Neural crest cell (in vitro differentiated cells): ENCODE measurements at regions not wholly inside any gene's neighbourhood (a gene's known extent, or its start where the extent isn't known, plus 50 kb on each side); places are given as distances from the start of the nearest gene placed in this dataset.

Experiments
- DNase-seq: peaks from one replicate; pipeline ENCODE4 v3.0.0; 2021; ENCODE audit warnings: low read depth, mixed read lengths, low spot score
- H3K27ac Mint-ChIP-seq: one replicate; pipeline ENCODE4 v1.8.0; 2021; ENCODE audit warnings: mild to moderate bottlenecking, mixed read lengths; ENCODE audit not compliant: unreplicated experiment
- H3K27me3 Mint-ChIP-seq: 2 replicates; pipeline ENCODE4 v1.8.0; 2021; ENCODE audit warnings: low read depth, mild to moderate bottlenecking, mixed read lengths
- H3K36me3 Mint-ChIP-seq: 2 replicates; pipeline ENCODE4 v1.8.0; 2021; ENCODE audit warnings: low read depth, mild to moderate bottlenecking, mixed read lengths
- H3K4me1 Mint-ChIP-seq: 2 replicates; pipeline ENCODE4 v1.8.0; 2021; ENCODE audit warnings: mixed read lengths
- H3K4me3 Mint-ChIP-seq: one replicate; pipeline ENCODE4 v1.8.0; 2021; ENCODE audit warnings: mild to moderate bottlenecking, mixed read lengths
- H3K9me3 Mint-ChIP-seq: 2 replicates; pipeline ENCODE4 v1.8.0; 2021; ENCODE audit warnings: mixed read lengths
- CTCF ChIP-seq: fragments of 200-600 bp; sonication (generic); conservative IDR thresholded peaks from 2 replicates; pipeline ENCODE4 v1.5.0; 2021; ENCODE audit warnings: antibody characterized with exemption, mild to moderate bottlenecking

GRCh38 chr5:135713161-135713915 lies 121.1 kb upstream of the SLC25A48 start:
- Mint-ChIP-seq H3K36me3 (no peaks in the 10 kb centered on the region), H3K27ac (no peak overlapping the region), H3K9me3 (no peaks in the 10 kb centered on the region), H3K27me3 (peaks cover 43% of the 10 kb centered on the region), H3K4me1 (peaks cover 4% of the 10 kb centered on the region), H3K4me3 (no peak overlapping the region)
- TF ChIP-seq CTCF = no peak
- DNase-seq = no peak

- Mint-ChIP-seq H3K4me3 (no peak overlapping the region), H3K36me3 (no peaks in the 10 kb centered on the region), H3K4me1 (peaks cover 4% of the 10 kb centered on the region), H3K27me3 (peaks cover 28% of the 10 kb centered on the region), H3K27ac (no peak overlapping the region), H3K9me3 (no peaks in the 10 kb centered on the region)
- TF ChIP-seq CTCF = no peak
- no peak for DNase-seq
These were observed 122.6 kb upstream of the SLC25A48 start for GRCh38 chr5:135711911-135712310.

GRCh38 chr5:135710045-135710675 lies 124.3 kb upstream of the SLC25A48 start:
- no peak for TF ChIP-seq CTCF
- H3K9me3 Mint-ChIP-seq = no peaks in the 10 kb centered on the region
- H3K4me3 Mint-ChIP-seq = no peak overlapping the region
- peaks cover 19% of the 10 kb centered on the region for H3K27me3 Mint-ChIP-seq
- no peaks in the 10 kb centered on the region for H3K36me3 Mint-ChIP-seq
- H3K27ac Mint-ChIP-seq = no peak overlapping the region
- peaks cover 4% of the 10 kb centered on the region for H3K4me1 Mint-ChIP-seq
- DNase-seq = no peak

- Mint-ChIP-seq H3K9me3 (no peaks in the 10 kb centered on the region), H3K27ac (no peak overlapping the region), H3K36me3 (no peaks in the 10 kb centered on the region), H3K27me3 (peaks cover 14% of the 10 kb centered on the region), H3K4me1 (no peaks in the 10 kb centered on the region), H3K4me3 (no peak overlapping the region)
- TF ChIP-seq CTCF = no peak
- DNase-seq = no peak
These were observed 125.3 kb upstream of the SLC25A48 start for GRCh38 chr5:135709208-135709575.

GRCh38 chr5:135708481-135709207 lies 125.8 kb upstream of the SLC25A48 start:
- H3K27ac Mint-ChIP-seq = no peak overlapping the region
- H3K27me3 Mint-ChIP-seq = peaks cover 14% of the 10 kb centered on the region
- peaks cover under 1% of the 10 kb centered on the region for H3K4me1 Mint-ChIP-seq
- no peak overlapping the region for H3K4me3 Mint-ChIP-seq
- no peak for TF ChIP-seq CTCF
- H3K9me3 Mint-ChIP-seq = no peaks in the 10 kb centered on the region
- H3K36me3 Mint-ChIP-seq = no peaks in the 10 kb centered on the region
- no peak for DNase-seq
